ENCODE measurements at regions not wholly inside any gene's neighbourhood (a gene's known extent, or its start where the extent isn't known, plus 50 kb on each side); places are given as distances from the start of the nearest gene placed in this dataset.

DNA sequence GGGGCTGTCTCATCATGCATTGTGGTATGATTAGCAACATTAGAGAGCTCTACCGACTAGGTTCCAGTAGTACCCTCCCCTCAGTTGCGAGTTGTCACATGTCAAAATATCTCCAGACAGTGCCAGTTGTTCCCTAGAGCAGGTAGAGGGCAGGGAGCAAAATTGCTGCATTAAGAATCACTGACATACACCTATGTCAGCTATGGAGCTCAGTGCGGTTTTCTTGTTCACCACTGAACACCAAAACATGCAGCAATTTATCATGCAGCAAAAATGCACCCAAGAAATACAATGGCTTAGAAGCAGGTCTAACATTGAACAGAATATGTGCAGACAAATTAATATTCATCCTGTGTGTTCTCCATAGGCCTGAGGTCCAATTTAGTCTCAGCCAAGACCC, 186.9 kb upstream of the STARD13 start:
- DNase-seq, result no peak

DNA sequence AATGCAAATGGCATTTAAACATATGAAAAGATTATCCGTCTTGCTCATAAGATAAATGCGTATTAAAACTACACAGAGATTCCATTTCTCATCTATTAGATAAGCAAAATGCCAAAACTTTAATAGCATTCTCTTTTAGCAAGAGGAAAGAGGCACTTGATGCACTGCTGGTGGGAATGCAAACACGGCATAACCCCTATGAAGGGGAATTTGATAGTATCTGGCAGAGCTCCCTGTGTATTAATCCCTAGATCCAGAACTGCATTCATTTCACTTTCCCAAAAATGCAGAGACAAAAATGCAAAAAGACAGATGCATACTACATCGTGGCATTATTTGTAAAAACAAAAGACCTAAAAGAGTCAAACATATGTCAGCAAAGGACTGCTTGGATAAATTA, 193.6 kb upstream of the STARD13 start:
- DNase-seq, result no peak

DNA sequence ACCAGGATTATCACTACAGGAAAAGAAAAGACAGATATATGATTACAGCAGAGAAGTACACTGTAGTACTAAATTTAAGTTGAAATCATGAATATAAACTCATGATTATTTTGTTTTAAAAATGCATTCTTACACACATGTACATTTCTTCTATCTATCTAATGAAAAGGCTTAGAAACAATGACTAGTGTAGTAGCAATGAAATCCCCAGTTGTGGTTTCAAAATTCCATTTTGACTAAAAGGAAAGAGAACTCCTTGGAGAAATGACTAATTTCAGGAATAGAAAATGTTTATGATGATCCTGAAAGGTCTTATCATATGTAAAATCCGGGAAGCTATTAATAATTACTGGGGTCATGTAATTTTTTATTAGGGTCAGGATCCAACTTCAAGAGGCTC, 195.0 kb upstream of the STARD13 start:
- no peak for DNase-seq

DNA sequence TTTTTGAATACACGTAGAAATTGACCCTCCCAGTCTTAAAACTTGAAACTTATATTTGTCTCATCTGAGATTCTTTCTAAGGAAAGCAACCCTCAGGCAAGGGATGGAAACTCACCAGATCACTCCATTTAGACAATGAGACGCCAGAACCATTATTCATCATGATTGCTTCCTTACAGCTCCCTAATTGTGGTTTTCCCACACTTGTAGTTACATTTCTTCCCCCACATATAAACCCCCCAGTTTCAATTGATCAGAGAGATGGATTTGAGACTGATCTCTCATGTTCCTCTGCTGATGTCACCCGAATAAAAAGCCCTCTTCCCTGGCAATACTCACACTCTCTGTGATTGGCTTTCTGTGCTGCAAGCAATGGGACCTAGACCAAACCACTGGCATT, 197.9 kb upstream of the STARD13 start:
- DNase-seq, result no peak

DNA sequence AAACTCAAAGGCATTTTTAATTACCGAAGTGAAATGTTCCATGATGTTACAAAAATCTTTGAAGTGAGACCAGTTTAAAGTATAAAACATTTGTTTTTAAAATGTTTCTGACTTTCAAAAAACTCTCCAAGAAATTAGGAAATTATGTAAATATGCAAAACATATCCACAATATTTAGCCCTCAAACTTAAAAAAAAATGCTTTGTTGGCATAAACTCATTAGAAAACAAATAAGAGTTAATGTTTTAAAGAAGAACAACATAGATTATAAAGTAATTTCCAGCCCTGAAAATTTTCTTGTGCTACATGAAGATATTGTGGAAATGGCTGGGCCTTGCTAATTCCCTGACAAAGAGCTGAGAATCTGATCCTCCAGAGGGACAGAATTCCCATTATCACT, 199.7 kb upstream of the STARD13 start:
- DNase-seq, result no peak

DNA sequence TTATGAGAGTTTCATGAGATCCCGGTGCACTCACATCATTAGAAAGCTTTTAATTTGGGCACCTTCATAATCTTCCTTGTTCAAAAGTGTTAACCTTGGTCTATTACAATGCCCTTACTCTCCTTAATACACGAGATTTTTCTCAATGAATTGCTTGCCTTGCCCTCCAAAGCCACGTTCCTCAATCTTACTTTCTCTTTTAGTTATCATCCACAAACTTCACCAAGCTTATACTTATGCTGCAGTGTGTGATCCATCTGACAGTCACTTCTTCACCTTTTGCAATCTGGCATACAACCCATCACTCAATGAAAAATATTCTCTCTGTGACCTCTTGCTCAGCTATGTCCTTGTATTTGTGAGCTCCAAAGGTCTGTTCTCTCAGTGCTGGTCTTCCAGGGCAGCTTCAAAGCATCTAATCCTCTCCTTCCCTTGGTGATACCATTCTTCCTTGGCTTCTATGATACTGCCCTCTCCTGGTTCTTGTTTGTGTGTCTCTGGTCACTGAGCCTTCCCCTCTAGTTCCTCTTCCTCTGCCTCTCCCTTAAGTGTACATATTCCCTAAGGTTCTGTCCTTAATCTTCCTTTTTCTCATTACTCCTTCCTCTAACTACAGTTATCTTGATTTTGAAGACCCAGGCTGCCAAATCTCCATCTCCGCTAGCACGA, 202.2 kb upstream of the STARD13 start:
- DNase-seq, result no peak

DNA sequence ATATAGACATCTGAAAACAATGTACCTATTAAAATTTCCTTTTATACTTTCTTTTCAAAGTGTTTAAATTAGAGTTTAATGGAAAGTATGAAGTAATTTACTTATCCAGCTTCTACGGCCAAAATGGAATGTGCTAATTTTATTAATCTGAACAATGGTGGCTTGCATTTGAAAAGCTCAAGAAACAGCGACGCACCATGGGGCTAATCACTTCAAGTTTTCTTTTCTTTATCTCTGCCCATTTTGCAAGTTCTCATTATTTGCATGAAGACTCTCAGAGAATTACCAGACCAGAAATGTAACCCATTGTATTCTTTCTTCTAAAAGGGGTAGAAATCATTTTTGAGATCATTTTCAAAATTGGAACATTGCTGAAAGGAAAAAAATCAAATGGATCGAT, 204.0 kb upstream of the STARD13 start:
- no peak for DNase-seq

DNA sequence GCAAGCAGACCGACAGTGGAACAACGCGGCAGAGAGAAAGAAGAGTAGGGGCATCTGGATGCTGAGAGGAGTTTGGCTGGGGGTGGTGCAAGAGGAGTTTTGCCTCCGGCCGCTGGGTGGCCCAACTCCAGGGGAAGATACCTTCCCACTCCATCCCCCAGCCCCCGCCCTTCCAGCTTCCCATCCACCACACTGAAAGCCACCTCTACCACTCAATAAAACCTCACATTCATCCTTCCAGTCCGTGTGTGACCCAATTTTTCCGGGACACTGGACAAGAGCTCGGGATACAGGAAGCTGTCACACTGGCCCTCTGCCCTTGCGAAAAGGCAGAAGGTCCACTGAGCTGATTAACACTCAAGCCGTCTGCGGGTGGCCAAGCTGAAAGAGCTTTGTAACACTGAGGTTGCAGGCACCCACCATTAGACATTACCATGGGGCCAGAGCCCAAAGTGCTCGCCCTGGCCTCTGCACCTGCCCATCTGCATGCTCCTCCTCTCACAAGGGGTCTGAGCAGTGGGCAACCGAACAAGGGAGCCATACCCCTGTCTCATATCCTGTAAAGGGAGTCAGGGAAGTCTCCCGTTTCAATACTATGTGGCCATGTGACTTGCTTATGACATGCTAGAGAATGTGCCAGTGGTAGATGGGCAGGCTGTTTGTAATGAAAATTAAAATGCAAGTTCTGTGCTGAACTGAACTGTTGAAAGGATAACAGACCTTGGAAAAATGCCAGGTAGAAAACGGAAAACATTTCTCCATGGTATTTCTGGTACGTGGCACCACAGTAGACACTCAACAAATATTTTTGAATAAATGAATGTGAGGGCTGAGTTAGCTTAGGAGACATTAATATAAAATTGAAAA, 205.1 kb upstream of the STARD13 start:
- no peak for DNase-seq

DNA sequence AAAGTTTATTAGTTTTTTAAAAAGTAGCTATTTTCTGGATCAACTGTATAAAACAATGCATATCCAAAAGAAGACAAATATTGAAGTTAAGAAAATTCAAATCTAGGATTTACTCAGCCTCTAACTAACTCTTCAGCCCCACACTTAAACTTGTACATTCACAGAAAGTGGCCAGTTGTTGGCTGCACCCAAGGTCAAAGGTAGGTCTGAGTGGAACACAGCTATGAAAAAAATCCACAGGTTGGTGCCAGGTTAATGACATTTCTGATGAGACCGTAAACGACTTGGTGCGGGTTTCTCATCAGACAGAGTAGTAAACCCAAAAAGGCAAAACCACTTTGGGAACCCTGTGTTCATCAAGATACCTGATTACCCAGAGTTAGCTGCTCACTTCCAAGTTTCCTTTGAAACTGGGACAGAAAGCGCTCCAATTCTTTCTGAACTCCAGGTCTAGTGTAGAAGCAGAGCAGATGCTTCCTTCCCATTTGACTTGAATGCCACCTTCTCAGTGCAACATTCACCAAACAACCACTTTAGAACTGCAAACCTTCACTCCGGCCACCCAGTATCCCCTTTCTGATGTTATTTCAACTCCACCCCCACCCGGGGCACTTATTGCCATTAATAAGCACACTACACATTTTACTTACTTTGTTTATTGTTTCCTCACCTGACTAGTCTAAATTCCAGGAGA, 208.3 kb upstream of the STARD13 start:
- DNase-seq, result no peak

DNA sequence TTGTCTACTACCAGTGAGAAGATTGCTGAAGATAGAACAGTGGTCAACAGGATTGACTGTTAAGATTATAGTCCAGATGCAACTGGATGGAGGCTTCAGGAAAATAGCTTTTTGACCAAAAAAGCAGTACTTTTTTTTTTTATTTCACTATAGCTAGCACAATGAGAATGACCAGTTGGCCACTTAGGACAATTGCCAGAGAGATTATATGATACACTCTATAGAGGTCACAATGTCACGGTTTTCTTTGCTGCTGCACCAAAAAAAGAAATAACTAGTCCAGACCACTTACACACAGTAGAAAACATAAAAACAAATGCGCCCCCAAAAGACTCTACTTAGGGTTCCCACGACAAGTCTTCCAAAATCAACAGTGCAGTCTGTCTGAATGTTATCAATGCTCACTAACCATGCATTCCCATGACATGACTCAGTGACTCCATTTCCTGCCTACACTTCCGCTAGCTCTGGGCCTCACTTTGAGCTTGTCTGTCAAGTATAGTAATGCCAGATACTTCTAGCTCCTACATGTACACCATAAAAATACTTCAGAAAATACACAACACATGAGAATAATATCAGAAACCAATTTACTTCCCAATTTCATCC, 209.1 kb upstream of the STARD13 start:
- no peak for DNase-seq

DNA sequence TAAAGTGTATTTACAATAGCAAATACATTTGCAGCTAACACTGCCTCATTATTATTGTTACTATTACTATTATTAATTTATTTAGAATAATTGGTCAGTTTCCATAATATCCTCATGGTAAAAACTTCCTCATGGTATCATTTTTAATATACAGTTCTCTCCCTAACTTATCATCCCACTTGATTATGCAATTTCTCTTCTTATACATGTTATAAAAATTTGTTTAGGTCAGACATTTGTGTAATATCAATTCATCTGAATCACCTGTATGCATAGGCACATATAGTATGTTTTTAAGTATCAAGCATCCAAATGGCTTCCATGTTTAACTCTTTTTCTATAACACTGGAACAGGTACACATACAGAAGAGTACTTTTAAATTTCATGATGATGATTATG, 210.8 kb upstream of the STARD13 start:
- no peak for DNase-seq

DNA sequence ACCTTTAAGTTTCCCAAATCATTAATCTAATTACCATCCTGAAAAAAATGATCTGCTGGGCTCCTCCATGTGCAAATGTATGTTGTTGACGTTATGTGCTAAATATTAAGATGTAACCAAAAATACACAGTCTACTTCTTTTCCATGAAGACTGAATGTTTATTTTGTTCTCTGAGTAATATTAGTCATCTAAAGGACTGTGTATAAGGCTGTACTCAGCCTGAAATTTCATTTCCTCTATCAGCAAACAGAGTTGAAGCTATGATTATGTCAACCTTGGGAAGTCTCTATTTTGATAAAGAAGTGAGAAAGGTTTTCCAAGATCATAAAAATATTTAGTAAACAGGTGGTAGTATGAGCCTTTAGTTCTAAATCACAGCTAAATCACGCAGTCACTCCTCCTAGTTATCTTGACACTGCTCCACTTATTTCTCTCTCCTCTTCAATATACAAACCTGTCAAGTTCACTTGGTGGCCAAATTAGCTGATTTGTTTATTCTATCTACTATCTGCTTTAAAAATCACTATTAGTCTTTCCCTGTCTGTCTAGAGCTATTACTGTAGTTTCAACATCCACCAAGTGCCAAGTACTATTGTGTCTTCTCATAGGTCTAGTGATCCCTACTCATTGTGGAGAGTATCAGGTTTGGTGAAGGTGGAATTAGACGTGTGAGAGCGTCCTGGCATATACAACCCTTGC, 211.7 kb upstream of the STARD13 start:
- no peak for DNase-seq

DNA sequence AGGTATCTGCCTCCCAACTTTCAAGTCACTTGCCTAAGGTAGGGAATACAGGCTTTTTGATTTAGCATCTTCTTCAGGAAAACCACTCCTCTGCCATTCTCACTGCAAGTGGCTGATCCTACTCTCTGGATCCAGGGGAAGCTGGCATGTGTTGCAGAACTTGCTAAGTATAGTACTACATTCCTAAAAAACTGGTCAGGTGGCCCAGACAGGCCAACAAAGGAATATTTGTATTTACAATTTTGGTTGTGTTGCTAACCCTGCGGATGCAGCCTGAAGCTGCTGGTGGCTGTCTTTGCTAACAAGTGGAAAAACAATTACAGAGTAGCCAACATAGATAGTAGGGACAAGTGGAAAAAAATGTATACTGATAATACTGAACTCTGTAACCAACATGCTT, 222.5 kb upstream of the STARD13 start:
- DNase-seq, result no peak

DNA sequence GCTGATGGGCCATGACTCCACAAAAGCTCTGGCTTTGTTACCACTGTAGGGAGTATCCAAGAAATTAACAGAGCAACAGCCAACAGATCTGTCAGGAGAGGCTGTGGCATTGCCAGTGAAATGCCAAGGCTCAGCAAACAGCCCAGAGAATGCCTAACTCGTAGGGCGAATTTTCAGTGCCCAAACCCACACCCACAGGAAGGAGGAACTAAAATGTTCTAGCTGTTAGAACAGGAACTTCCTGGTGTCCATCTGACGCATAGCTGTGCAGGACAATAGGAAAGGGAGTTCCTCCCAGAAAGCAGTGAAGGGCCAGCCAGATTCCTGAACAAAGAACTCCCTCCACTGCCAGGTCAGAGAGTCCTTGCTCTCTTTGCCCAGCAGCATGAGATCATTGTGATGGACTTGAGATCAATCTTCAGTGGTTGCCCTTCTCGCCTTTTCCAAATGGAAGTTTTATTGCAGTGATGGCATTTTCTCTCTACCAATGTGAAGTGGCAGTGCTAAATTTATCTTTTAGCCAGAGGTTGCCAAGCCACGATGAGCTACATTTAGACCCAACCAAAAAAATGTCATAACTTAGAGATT, 224.2 kb upstream of the STARD13 start:
- no peak for DNase-seq

DNA sequence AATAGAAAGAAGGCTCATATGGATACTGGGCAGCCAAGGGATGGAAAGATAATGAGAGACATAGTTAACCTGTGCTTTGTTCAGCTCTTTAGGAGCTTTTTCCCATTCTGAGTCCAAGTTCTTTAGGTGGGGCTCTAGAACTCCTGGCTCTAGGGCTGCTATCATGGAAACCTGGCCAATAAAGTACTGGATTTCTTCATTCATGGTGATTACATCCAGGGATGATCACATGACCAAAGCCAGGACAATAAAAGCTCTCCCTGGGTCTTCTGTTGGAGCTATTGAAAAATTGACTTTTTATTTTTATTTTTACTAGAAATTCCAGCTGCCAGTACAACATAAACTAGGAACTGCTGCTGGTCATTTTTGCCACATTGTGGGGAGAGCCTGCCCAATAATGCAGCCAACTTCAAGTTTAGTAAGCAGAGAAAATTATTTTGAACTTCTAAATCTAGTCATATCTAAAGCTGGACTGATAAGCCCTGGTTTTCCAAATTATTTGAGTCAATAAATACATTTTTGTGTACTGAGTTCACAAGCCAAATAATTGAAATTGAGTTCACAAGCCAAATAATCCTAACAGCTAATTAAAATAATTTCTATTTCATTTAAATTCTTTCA, 224.9 kb upstream of the STARD13 start:
- no peak for DNase-seq

DNA sequence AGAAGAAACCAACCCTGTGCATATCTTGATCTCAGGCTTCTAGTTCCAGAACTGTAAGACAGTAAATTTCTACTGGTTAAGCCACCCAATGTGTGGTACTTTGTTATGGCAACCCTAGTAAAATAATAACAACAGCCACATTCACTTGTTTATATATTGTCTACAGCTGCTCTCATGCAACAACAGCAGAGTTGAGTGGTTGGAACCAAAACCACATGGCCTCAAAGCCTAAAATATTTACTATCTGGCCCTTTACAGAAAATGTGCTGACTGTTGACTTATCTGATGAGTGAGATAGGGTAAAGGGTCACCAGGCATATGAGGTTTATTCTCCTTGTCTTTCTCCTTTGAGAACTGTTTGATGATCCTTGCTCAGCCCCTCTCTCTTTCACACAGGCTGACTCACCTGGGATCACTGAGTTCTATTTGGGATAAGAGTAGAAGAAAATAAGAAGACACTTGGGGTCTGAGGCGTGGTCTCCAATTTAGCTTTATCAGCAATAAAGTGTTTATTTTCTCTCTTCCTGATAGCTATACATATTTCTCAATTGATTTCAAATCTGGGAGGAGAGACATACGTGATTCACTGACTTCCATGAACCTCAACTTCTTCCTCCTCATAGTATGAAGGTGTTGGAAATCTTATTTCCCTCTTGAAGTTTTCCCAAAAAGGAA, 227.5 kb upstream of the STARD13 start:
- DNase-seq, result no peak

DNA sequence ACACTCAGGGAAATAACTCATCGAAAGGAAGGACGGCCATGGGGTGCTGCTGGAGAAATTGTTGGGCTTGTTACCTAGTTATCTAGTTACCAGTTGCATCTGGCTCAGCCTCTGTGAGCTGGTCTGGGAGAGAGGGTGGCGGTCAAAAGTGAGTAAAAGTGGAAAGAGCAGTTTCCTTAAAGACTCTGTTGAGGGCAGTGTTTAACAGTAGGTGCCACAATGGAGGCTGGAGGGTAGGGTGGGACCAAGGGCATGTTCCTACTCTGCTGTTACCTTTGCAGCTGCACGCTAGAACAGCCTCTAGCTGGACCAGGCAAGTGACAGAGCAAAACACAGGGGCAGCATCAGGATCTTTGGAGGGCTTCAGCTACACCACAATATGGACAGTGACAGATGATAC, 228.8 kb upstream of the STARD13 start:
- no peak for DNase-seq

DNA sequence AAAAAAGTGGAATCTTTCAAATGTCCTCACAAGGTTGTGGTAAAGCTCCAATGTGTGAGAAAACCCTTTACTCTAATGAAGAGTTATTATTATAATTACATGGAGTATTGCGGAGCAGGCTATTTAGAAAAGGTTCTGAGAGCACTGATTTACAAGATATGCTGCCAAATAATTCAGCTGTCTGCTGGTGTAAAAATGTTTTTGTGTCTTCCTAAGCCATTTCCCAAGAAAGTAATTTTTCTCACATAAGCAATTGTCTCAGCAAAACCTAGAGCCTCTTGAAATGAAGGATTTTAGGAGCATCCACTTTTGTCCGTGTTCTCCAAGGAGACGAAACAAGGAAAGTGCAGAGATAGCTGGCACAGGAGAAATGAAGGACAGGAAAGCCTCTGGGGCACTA, 229.6 kb upstream of the STARD13 start:
- no peak for DNase-seq

DNA sequence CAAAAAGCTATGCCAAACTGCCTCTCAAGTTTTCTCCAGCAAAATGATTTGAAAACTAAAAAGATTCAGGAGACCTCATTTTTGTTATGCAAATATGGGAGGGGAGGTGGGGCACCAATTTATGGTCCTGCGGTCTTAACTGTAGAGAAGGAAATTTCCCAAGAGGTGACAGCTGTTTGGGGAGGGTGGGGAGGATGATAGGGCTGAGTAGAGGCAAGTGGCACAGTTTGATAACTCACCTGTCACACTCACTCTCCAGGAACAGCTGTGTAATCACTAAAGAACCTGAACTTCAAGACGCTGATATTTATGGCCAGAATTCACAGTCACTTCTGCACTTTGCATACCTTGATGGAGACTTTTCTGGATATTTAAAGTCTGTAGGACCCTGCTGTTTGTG, 232.9 kb upstream of the STARD13 start:
- DNase-seq, result no peak

DNA sequence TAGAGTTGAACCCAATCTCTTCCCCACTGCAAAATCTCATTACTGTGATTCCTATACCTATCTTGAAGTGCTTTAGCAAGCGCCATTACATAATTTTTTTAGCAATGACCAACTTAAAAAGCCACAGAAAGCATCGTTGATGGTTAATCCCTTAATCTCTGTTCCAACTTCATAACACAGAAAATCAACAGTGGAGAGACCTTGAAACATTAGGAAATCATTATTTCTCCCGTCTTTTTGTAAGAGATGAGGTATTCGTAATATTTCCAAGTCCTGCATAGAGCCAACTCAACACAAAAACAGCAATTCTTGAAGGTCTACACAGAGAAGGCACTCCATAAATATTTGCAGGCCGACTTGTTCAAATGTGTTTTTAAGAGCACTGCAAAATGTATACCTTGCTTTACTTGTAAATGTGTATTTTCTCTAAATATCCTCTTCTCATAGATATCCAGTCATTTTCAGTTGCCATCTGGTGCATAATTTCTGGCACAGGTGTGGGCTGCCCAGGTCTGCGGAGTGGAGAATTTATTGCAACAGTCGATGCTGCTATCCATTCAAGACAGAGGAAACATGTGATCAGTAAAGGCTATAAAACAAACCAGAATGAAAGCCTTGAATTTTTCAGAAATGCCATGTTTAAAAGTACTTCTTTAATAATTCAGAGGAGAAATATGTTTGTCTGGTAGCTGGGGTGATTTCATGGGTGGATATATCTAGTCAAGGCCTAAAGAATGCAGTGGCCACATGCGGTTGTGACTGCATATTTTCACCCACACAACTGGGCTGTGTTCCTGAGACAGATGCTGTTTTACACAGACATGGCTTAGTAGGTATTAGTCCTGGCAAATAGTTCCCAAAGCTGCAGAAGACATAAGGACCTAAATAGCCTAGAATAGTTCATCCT, 234.3 kb upstream of the STARD13 start:
- DNase-seq, result no peak

All from stimulated activated naive CD4-positive, alpha-beta T cell treated with Interleukin-2 at 50 U/mL for 16 hours (primary cell).